Endothelial cell of umbilical vein (primary cell): ENCODE measurements at regions not wholly inside any gene's neighbourhood (a gene's known extent, or its start where the extent isn't known, plus 50 kb on each side); places are given as distances from the start of the nearest gene placed in this dataset.

Source experiments
- BruUV-seq: library from RNA; stranded (reverse); fragments of 400-500 nt; replicated peaks from 2 replicates; lab custom pipeline; 2021; lab: Mats Ljungman, UMichigan
- CTCF ChIA-PET: fragments of 300-600, 350-600 bp; sonication (Branson Sonifier 250); formaldehyde crosslinking; loops from one replicate; lab custom pipeline; 2021; ENCODE audit warnings: antibody characterized with exemption, inconsistent platforms; lab: Charles Lee
- POLR2A ChIA-PET: fragments of 300-600, 350-600 bp; sonication (Branson Sonifier 250); formaldehyde crosslinking; loops from one replicate; lab custom pipeline; 2021; ENCODE audit warnings: antibody characterized with exemption, inconsistent platforms; lab: Charles Lee
- DNase-seq: peaks from one replicate; pipeline ENCODE4 v3.0.0-alpha.2; 2011; ENCODE audit warnings: low read depth, low spot score
- FAIRE-seq: peaks from 2 replicates; lab custom pipeline; 2011; peaks lifted over from hg19 to GRCh38; lab: Jason Lieb, UNC
- H2AFZ ChIP-seq: 2 replicates; pipeline ENCODE4 v1.6.0; 2012; ENCODE audit warnings: low read depth, low read length, control low read depth, inconsistent platforms
- H3K27ac ChIP-seq: 2 replicates; pipeline ENCODE4 v1.5.1; 2011; ENCODE audit warnings: low read depth, mild to moderate bottlenecking, control low read depth, low read length, moderate library complexity; ENCODE audit not compliant: insufficient read depth
- H3K27me3 ChIP-seq, 2 experiments: 2 replicates each; pipeline versions ENCODE4 v1.6.0 to v1.6.1; 2011; ENCODE audit warnings: low read length in 2 of 2, mixed read lengths in 1 of 2; ENCODE audit not compliant: control insufficient read depth in 2 of 2, insufficient read depth in 2 of 2
- H3K36me3 ChIP-seq, 2 experiments: 2 replicates in 1 of 2; 3 replicates in 1 of 2; pipeline ENCODE4 v1.5.1; 2011; ENCODE audit warnings: low read length in 2 of 2, mild to moderate bottlenecking in 1 of 2, moderate library complexity in 1 of 2; ENCODE audit not compliant: control insufficient read depth in 2 of 2, insufficient read depth in 2 of 2; ENCODE audit errors: extremely low read depth in 1 of 2
- H3K4me1 ChIP-seq: 3 replicates; pipeline ENCODE4 v1.5.1; 2011; ENCODE audit warnings: mild to moderate bottlenecking, low read length; ENCODE audit not compliant: control insufficient read depth, insufficient read depth; ENCODE audit errors: extremely low read depth
- H3K4me2 ChIP-seq: 2 replicates; pipeline ENCODE4 v1.6.1; 2011; ENCODE audit warnings: low read length, control low read depth, mixed read lengths; ENCODE audit not compliant: insufficient read depth
- H3K4me3 ChIP-seq, 3 experiments: fragments of 200-600 bp in 1 of 3; sonication (generic), shearing (Covaris generic) in 1 of 3; replicated peaks in 1 of 3; 2 replicates each; pipeline ENCODE4 v1.5.1; 2011 to 2016; ENCODE audit warnings: control low read depth in 3 of 3, low read length in 3 of 3, mild to moderate bottlenecking in 2 of 3, inconsistent platforms in 1 of 3, low read depth in 1 of 3, moderate library complexity in 1 of 3; ENCODE audit not compliant: insufficient read depth in 1 of 3
- H3K79me2 ChIP-seq: 2 replicates; pipeline ENCODE4 v1.6.0; 2012; ENCODE audit warnings: low read length, inconsistent platforms; ENCODE audit not compliant: control insufficient read depth, insufficient read depth
- H3K9ac ChIP-seq: replicated peaks from 2 replicates; pipeline ENCODE3; 2011; ENCODE audit warnings: low read length, control low read depth; ENCODE audit not compliant: insufficient read depth; ENCODE audit errors: extremely low read depth
- H3K9me1 ChIP-seq: replicated peaks from 3 replicates; pipeline ENCODE4 v1.6.0; 2011; ENCODE audit warnings: mild to moderate bottlenecking, low read length; ENCODE audit not compliant: control insufficient read depth, insufficient read depth; ENCODE audit errors: extremely low read depth
- H3K9me3 ChIP-seq: replicated peaks from 2 replicates; pipeline ENCODE4 v1.5.1; 2012; ENCODE audit warnings: low read length, inconsistent platforms; ENCODE audit not compliant: control insufficient read depth, insufficient read depth
- H4K20me1 ChIP-seq: replicated peaks from 2 replicates; pipeline ENCODE3; 2011; ENCODE audit warnings: mild to moderate bottlenecking, low read length; ENCODE audit not compliant: control insufficient read depth, insufficient read depth; ENCODE audit errors: extremely low read depth
- CTCF ChIP-seq, 2 donors: IDR thresholded peaks; 1 replicate in 1 of 2; 2 replicates in 1 of 2; pipeline ENCODE4 v1.5.1; 2011; ENCODE audit warnings: low read length in 2 of 2, mild to moderate bottlenecking in 2 of 2, moderate library complexity in 2 of 2, control low read depth in 1 of 2, inconsistent platforms in 1 of 2, low read depth in 1 of 2; ENCODE audit not compliant: insufficient read depth in 1 of 2; ENCODE audit errors: extremely low read depth in 1 of 2
- EZH2 ChIP-seq: IDR thresholded peaks from 2 replicates; pipeline ENCODE4 v1.6.1; 2012; ENCODE audit warnings: borderline replicate concordance, low read depth, mild to moderate bottlenecking, moderate library complexity, low read length, inconsistent platforms; ENCODE audit not compliant: severe bottlenecking
- FOS ChIP-seq: IDR thresholded peaks from 2 replicates; pipeline ENCODE4 v1.6.1; 2011; ENCODE audit warnings: mild to moderate bottlenecking, low read length, moderate library complexity, borderline replicate concordance; ENCODE audit not compliant: insufficient read depth
- GATA2 ChIP-seq: IDR thresholded peaks from 2 replicates; pipeline ENCODE4 v1.7.0; 2011; ENCODE audit warnings: low read depth, mild to moderate bottlenecking, moderate library complexity, mixed read lengths, low read length; ENCODE audit not compliant: insufficient read length, insufficient read depth
- JUN ChIP-seq: IDR thresholded peaks from 2 replicates; pipeline ENCODE4 v1.6.1; 2011; ENCODE audit warnings: borderline replicate concordance, low read depth; ENCODE audit not compliant: insufficient read length, insufficient read depth
- POLR2A ChIP-seq: IDR thresholded peaks from 2 replicates; pipeline ENCODE4 v1.6.1; 2012; ENCODE audit warnings: low read depth, mild to moderate bottlenecking, control low read depth, low read length
- POLR2AphosphoS5 ChIP-seq: IDR thresholded peaks from 2 replicates; pipeline ENCODE4 v1.6.1; 2012; ENCODE audit warnings: low read depth, mild to moderate bottlenecking, control low read depth, low read length, moderate library complexity; ENCODE audit not compliant: insufficient read depth
- dilution Hi-C: fragments of 300-500 bp; cut with MboI; formaldehyde crosslinking; loops from one replicate; pipeline ENCODE4 v1.15.0; 2019; ENCODE audit warnings: low sequenced_read_pairs; ENCODE audit not compliant: extremely low pct_ligation_motif_present
- intact Hi-C: fragments of 100-400 bp; cut with micrococcal nuclease; formaldehyde crosslinking; loops from one replicate; pipeline ENCODE4 v1.10.0; 2022

DNA sequence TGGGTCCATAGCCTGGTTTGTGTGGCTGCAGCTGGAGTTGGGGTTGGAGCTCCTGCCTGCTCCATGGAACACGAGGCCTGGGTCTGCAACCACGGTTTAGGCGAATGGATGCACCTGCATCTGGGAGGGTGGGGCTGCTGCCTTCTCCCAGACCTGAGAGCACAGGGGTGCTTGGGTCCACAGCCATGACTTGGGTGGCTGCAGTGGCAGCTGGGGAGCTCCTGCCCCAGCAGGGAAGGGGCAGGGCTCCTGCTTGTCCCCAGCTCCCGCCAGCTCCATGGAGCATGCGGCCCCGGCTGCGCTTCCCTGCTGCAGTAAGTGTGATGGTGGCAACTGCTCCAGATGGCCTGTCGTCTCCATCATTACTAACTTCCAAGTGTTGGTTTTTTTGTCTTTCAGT is 571.1 kb upstream of the LRRN3 start:
- H2AFZ ChIP-seq = no peak overlapping the region
- H3K9me3 ChIP-seq = no peaks in the 10 kb centered on the region
- no peak overlapping the region for H3K4me2 ChIP-seq
- dilution Hi-C loops (no loop called here), intact Hi-C loops (no loop called here)
- no peak overlapping the region for H3K4me3 ChIP-seq
- DNase-seq (no peak), FAIRE-seq (no peak)
- CTCF ChIA-PET = no interaction called here
- H3K27me3 ChIP-seq = no peaks in the 10 kb centered on the region
- no peaks in the 10 kb centered on the region for H3K9me1 ChIP-seq
- H3K4me1 ChIP-seq = no peaks in the 10 kb centered on the region
- H3K36me3 ChIP-seq = no peaks in the 10 kb centered on the region
- H4K20me1 ChIP-seq = no peaks in the 10 kb centered on the region
- H3K9ac ChIP-seq = no peak overlapping the region
- BruUV-seq = no TSS peak
- TF ChIP-seq EZH2 (no peak), POLR2AphosphoS5 (no peak), FOS (no peak), JUN (no peak), POLR2A (no peak), CTCF (IDR thresholded peaks at IDR 0.05; ENCODE audit: extremely low read depth in 1 of 2, insufficient read depth in 1 of 2, low read depth in 1 of 2, low read length in 2 of 2) (no peak), GATA2 (no peak)
- no peaks in the 10 kb centered on the region for H3K79me2 ChIP-seq
- H3K27ac ChIP-seq = no peak overlapping the region
- POLR2A ChIA-PET = no interaction called here
